Spleen (tissue), 7 donors: ENCODE measurements at regions not wholly inside any gene's neighbourhood (a gene's known extent, or its start where the extent isn't known, plus 50 kb on each side); places are given as distances from the start of the nearest gene placed in this dataset.

Experiments used
- POLR2A ChIP-seq, 3 donors: fragments of 450-650 bp; IDR thresholded peaks; one replicate each; pipeline ENCODE4 v1.5.1; 2017; ENCODE audit warnings: antibody characterized with exemption in 3 of 3, mild to moderate bottlenecking in 1 of 3
- TF ChIP-seq, protein P1 (sequence below), 11 experiments: fragments of 200-600 bp in 7 of 11; fragments of 450-650 bp in 4 of 11; sonication (generic) in 4 of 11; IDR thresholded peaks in 8 of 11; conservative IDR thresholded peaks in 3 of 11; 1 replicate in 7 of 11; 2 replicates in 4 of 11; pipeline versions ENCODE4 v1.4.0 to v1.8.0; 2016 to 2021; ENCODE audit warnings: antibody characterized with exemption in 11 of 11, inconsistent platforms in 4 of 11, mild to moderate bottlenecking in 1 of 11
- donor health status: DM: no; HTN: no; CAD: no; lungs with moderate emphysema.
- donor health status: DM: no; HTN: no; CAD: no.
- donor health status: DM: no; HTN: no; CAD: no.

DNA sequence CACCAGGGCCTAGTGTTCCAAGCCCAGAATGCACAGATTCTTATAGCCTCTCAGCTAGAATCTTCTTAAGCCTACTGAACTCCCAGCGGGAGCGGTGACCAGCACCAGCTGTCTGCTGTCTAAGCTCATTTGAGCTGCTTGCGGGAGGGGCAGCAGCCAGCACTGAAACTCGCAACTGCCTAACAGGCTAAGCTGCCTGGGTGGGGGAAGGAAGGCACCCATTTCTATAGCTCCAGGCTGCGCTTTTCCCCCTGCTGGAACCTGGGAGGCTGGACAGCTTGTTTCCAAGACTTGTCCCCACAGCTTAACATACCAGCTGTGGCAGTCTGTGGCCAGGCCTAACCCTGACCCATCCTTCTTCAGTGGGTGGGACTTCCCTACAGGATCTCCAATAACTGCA, 512.9 kb downstream of the EFNA5 start:
- TF ChIP-seq, protein P1, sequence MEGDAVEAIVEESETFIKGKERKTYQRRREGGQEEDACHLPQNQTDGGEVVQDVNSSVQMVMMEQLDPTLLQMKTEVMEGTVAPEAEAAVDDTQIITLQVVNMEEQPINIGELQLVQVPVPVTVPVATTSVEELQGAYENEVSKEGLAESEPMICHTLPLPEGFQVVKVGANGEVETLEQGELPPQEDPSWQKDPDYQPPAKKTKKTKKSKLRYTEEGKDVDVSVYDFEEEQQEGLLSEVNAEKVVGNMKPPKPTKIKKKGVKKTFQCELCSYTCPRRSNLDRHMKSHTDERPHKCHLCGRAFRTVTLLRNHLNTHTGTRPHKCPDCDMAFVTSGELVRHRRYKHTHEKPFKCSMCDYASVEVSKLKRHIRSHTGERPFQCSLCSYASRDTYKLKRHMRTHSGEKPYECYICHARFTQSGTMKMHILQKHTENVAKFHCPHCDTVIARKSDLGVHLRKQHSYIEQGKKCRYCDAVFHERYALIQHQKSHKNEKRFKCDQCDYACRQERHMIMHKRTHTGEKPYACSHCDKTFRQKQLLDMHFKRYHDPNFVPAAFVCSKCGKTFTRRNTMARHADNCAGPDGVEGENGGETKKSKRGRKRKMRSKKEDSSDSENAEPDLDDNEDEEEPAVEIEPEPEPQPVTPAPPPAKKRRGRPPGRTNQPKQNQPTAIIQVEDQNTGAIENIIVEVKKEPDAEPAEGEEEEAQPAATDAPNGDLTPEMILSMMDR (IDR thresholded peaks at IDR 0.05 in 8 of 11, conservative IDR thresholded peaks at IDR 0.05 in 3 of 11), result no peak
- no peak for TF ChIP-seq POLR2A (IDR thresholded peaks at IDR 0.05)
